SK-N-SH treated with all-trans-retinoic acid at 6 μM for 48 hours (cell line): ENCODE measurements at regions not wholly inside any gene's neighbourhood (a gene's known extent, or its start where the extent isn't known, plus 50 kb on each side); places are given as distances from the start of the nearest gene placed in this dataset.

Experiments used
- ATAC-seq: fragments of 200-7000 bp; cut with Tn5 transposase; 3 replicates; pipeline ENCODE4 v1.9.1; 2020; ENCODE audit warnings: mild to moderate bottlenecking, moderate library complexity
- ARNTL ChIP-seq: fragments of 450-650 bp; formaldehyde crosslinking; IDR thresholded peaks from 2 replicates; pipeline ENCODE4 v1.5.0; 2020; ENCODE audit warnings: low read depth, mild to moderate bottlenecking, moderate library complexity, borderline replicate concordance
- BACH2 ChIP-seq: fragments of 250-450 bp; sonication (Bioruptor Pico); IDR thresholded peaks from 2 replicates; pipeline ENCODE4 v1.9.0; 2021; ENCODE audit warnings: mild to moderate bottlenecking, borderline replicate concordance
- CREB5 ChIP-seq: fragments of 250-450 bp; sonication (Bioruptor Pico); IDR thresholded peaks from 2 replicates; pipeline ENCODE4 v1.5.1; 2020; ENCODE audit warnings: low read depth, mild to moderate bottlenecking, moderate library complexity
- CSDC2 ChIP-seq: fragments of 250-450 bp; sonication (Bioruptor Pico); IDR thresholded peaks from 2 replicates; pipeline ENCODE4 v1.5.0; 2020; ENCODE audit warnings: mild to moderate bottlenecking, moderate library complexity
- ESRRG ChIP-seq: fragments of 250-450 bp; sonication (Bioruptor Pico); IDR thresholded peaks from 2 replicates; pipeline ENCODE4 v1.6.1; 2021; ENCODE audit warnings: mild to moderate bottlenecking
- GLIS3 ChIP-seq: fragments of 250-450 bp; sonication (Bioruptor Pico); IDR thresholded peaks from 2 replicates; pipeline ENCODE4 v1.5.0; 2020; ENCODE audit warnings: mild to moderate bottlenecking, moderate library complexity
- ISL1 ChIP-seq: fragments of 250-450 bp; sonication (Bioruptor Pico); IDR thresholded peaks from 2 replicates; pipeline ENCODE4 v2.1.2; 2022; ENCODE audit warnings: mild to moderate bottlenecking, moderate library complexity
- OSR1 ChIP-seq: fragments of 250-450 bp; sonication (Bioruptor Pico); IDR thresholded peaks from 2 replicates; pipeline ENCODE4 v1.8.0; 2022; ENCODE audit warnings: moderate library complexity, mild to moderate bottlenecking, inconsistent platforms
- POU6F1 ChIP-seq: fragments of 250-450 bp; sonication (Bioruptor Pico); IDR thresholded peaks from 2 replicates; pipeline ENCODE4 v1.8.0; 2021; ENCODE audit warnings: low read depth, mild to moderate bottlenecking, moderate library complexity, borderline replicate concordance
- RARB ChIP-seq: fragments of 250-450 bp; sonication (Bioruptor Pico); IDR thresholded peaks from 2 replicates; pipeline ENCODE4 v1.8.0; 2021; ENCODE audit warnings: mild to moderate bottlenecking, moderate library complexity
- SNAI2 ChIP-seq: fragments of 250-450 bp; sonication (Bioruptor Pico); IDR thresholded peaks from 2 replicates; pipeline ENCODE4 v1.5.0; 2020; ENCODE audit warnings: mild to moderate bottlenecking, moderate library complexity
- TCF4 ChIP-seq: fragments of 250-450 bp; sonication (Bioruptor Pico); IDR thresholded peaks from 2 replicates; pipeline ENCODE4 v1.8.0; 2021; ENCODE audit warnings: mild to moderate bottlenecking, moderate library complexity, borderline replicate concordance
- TOX ChIP-seq: fragments of 250-450 bp; sonication (Bioruptor Pico); IDR thresholded peaks from 2 replicates; pipeline ENCODE4 v1.8.0; 2021; ENCODE audit warnings: mild to moderate bottlenecking, moderate library complexity, borderline replicate concordance
- TSHZ2 ChIP-seq: fragments of 250-450 bp; sonication (Bioruptor Pico); IDR thresholded peaks from 2 replicates; pipeline ENCODE4 v1.5.0; 2020; ENCODE audit warnings: mild to moderate bottlenecking, moderate library complexity
- ZC3H10 ChIP-seq: fragments of 250-450 bp; sonication (Bioruptor Pico); IDR thresholded peaks from 2 replicates; pipeline ENCODE4 v1.5.1; 2021; ENCODE audit warnings: mild to moderate bottlenecking, moderate library complexity
- ZFP3 ChIP-seq: fragments of 250-450 bp; sonication (Bioruptor Pico); IDR thresholded peaks from 2 replicates; pipeline ENCODE4 v1.5.0; 2020; ENCODE audit warnings: mild to moderate bottlenecking, moderate library complexity
- ZFP30 ChIP-seq: fragments of 450-650 bp; formaldehyde crosslinking; IDR thresholded peaks from 2 replicates; pipeline ENCODE4 v1.5.0; 2022; ENCODE audit warnings: mild to moderate bottlenecking, moderate library complexity
- ZNF565 ChIP-seq: fragments of 450-650 bp; formaldehyde crosslinking; conservative IDR thresholded peaks from 2 replicates; pipeline ENCODE4 v1.5.0; 2020; ENCODE audit warnings: low read depth, mild to moderate bottlenecking, moderate library complexity
- ZNF70 ChIP-seq: fragments of 450-650 bp; formaldehyde crosslinking; IDR thresholded peaks from 2 replicates; pipeline ENCODE4 v1.5.0; 2020; ENCODE audit warnings: mild to moderate bottlenecking, moderate library complexity
- TF ChIP-seq, protein P1 (sequence below): fragments of 250-450 bp; sonication (Bioruptor Pico); IDR thresholded peaks from 2 replicates; pipeline ENCODE4 v1.5.1; 2021; ENCODE audit warnings: mild to moderate bottlenecking, moderate library complexity

GRCh38 chr2:120814352-120814751, 78.7 kb downstream of the GLI2 start:
- TF ChIP-seq POU6F1 (CRISPR knock-in tag) (no peak), TSHZ2 (CRISPR knock-in tag) (no peak), OSR1 (CRISPR knock-in tag) (no peak), TOX (CRISPR knock-in tag) (no peak), ISL1 (CRISPR knock-in tag) (no peak)
- ATAC-seq: no peak

GRCh38 chr2:120815292-120815691, 79.6 kb downstream of the GLI2 start:
- TF ChIP-seq TCF4 (CRISPR knock-in tag) (no peak), ZFP30 (CRISPR knock-in tag) (no peak), SNAI2 (CRISPR knock-in tag) (no peak), ARNTL (CRISPR knock-in tag) (no peak), TOX (CRISPR knock-in tag) (no peak), BACH2 (CRISPR knock-in tag) (no peak), OSR1 (CRISPR knock-in tag) (no peak), CSDC2 (CRISPR knock-in tag) (no peak), ISL1 (CRISPR knock-in tag) (no peak), ZNF70 (CRISPR knock-in tag) (no peak), ZFP3 (CRISPR knock-in tag) (no peak)
- TF ChIP-seq, protein P1, sequence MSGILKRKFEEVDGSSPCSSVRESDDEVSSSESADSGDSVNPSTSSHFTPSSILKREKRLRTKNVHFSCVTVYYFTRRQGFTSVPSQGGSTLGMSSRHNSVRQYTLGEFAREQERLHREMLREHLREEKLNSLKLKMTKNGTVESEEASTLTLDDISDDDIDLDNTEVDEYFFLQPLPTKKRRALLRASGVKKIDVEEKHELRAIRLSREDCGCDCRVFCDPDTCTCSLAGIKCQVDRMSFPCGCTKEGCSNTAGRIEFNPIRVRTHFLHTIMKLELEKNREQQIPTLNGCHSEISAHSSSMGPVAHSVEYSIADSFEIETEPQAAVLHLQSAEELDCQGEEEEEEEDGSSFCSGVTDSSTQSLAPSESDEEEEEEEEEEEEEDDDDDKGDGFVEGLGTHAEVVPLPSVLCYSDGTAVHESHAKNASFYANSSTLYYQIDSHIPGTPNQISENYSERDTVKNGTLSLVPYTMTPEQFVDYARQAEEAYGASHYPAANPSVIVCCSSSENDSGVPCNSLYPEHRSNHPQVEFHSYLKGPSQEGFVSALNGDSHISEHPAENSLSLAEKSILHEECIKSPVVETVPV (CRISPR knock-in tag): no peak
- ATAC-seq: no peak

- ATAC-seq: no peak
- no peak for TF ChIP-seq CREB5
- TF ChIP-seq TCF4 (CRISPR knock-in tag): no peak
- no peak for TF ChIP-seq SNAI2 (CRISPR knock-in tag)
- no peak for TF ChIP-seq ZNF565 (CRISPR knock-in tag)
- no peak for TF ChIP-seq ZFP3 (CRISPR knock-in tag)
- TF ChIP-seq POU6F1 (CRISPR knock-in tag): no peak
- no peak for TF ChIP-seq RARB (CRISPR knock-in tag)
- no peak for TF ChIP-seq ZNF70 (CRISPR knock-in tag)
- no peak for TF ChIP-seq ZFP30 (CRISPR knock-in tag)
- TF ChIP-seq ESRRG: no peak
- TF ChIP-seq ARNTL (CRISPR knock-in tag): no peak
- TF ChIP-seq GLIS3: no peak
- no peak for TF ChIP-seq ZC3H10
- TF ChIP-seq ISL1 (CRISPR knock-in tag): no peak
- TF ChIP-seq OSR1 (CRISPR knock-in tag): no peak
- TF ChIP-seq, all 23 proteins: peak for 0
Measured at GRCh38 chr2:120817136-120817955, 81.7 kb downstream of the GLI2 start.
